Kidney glomerular epithelial cell (primary cell): ENCODE measurements at regions not wholly inside any gene's neighbourhood (a gene's known extent, or its start where the extent isn't known, plus 50 kb on each side); places are given as distances from the start of the nearest gene placed in this dataset.
"Not testable (repeated sequence)": the region's sequence is repeated elsewhere in the genome, so short reads cannot be mapped to it uniquely, and the experiment has no call there.

Experiments used
- DNase-seq: peaks from one replicate; lab custom pipeline; 2025; lab: John Stamatoyannopoulos, UW

- no peak for DNase-seq
Observed at GRCh38 chr16:85239239-85239638, 127.0 kb upstream of the CIBAR2 start.

- no peak for DNase-seq
Observed at GRCh38 chr16:85239871-85240270, 127.6 kb upstream of the CIBAR2 start.

GRCh38 chr16:85240982-85241924 is 129.0 kb upstream of the CIBAR2 start:
- no peak for DNase-seq

- DNase-seq = no peak
Observed at GRCh38 chr16:85242140-85242539, 129.9 kb upstream of the CIBAR2 start.

GRCh38 chr16:85243308-85243707 is 131.0 kb upstream of the CIBAR2 start:
- DNase-seq = no peak

GRCh38 chr16:85244452-85244851 is 132.2 kb upstream of the CIBAR2 start:
- not testable (repeated sequence) for DNase-seq

GRCh38 chr16:85245307-85246172 is 133.3 kb upstream of the CIBAR2 start:
- DNase-seq = peak; percentile 9

GRCh38 chr16:85246473-85246872 is 134.2 kb upstream of the CIBAR2 start:
- no peak for DNase-seq

GRCh38 chr16:85246973-85247372 is 134.7 kb upstream of the CIBAR2 start:
- no peak for DNase-seq

- no peak for DNase-seq
Observed at GRCh38 chr16:85248342-85248741, 136.1 kb upstream of the CIBAR2 start.

- no peak for DNase-seq
Observed at GRCh38 chr16:85248857-85249256, 136.6 kb upstream of the CIBAR2 start.

- DNase-seq = no peak
Observed at GRCh38 chr16:85249418-85250146, 137.3 kb upstream of the CIBAR2 start.

- DNase-seq = no peak
Observed at GRCh38 chr16:85250147-85250463, 137.8 kb upstream of the CIBAR2 start.

GRCh38 chr16:85250609-85251223 is 138.4 kb upstream of the CIBAR2 start:
- DNase-seq = no peak

GRCh38 chr16:85251225-85251760 is 139.0 kb upstream of the CIBAR2 start:
- no peak for DNase-seq

- no peak for DNase-seq
Observed at GRCh38 chr16:85252014-85252413, 139.7 kb upstream of the CIBAR2 start.

GRCh38 chr16:85252461-85252860 is 140.2 kb upstream of the CIBAR2 start:
- DNase-seq = no peak

- no peak for DNase-seq
Observed at GRCh38 chr16:85253084-85253941, 141.0 kb upstream of the CIBAR2 start.

- no peak for DNase-seq
Observed at GRCh38 chr16:85254051-85254450, 141.8 kb upstream of the CIBAR2 start.

- no peak for DNase-seq
Observed at GRCh38 chr16:85254921-85255320, 142.6 kb upstream of the CIBAR2 start.

- DNase-seq = no peak
Observed at GRCh38 chr16:85255777-85256176, 143.5 kb upstream of the CIBAR2 start.
